OCI-LY7 (cell line): ENCODE measurements at regions not wholly inside any gene's neighbourhood (a gene's known extent, or its start where the extent isn't known, plus 50 kb on each side); places are given as distances from the start of the nearest gene placed in this dataset.

ENCODE experiments used
- BruUV-seq: library from RNA; stranded (reverse); fragments of 400-500 nt; replicated peaks from 2 replicates; lab custom pipeline; 2021; lab: Mats Ljungman, UMichigan
- CTCF ChIA-PET: fragments of 300-600 bp; sonication (Branson Sonifier 250); formaldehyde crosslinking; loops from one replicate; lab custom pipeline; 2022; ENCODE audit warnings: antibody characterized with exemption; ENCODE audit not compliant: unreplicated experiment; lab: Charles Lee
- POLR2A ChIA-PET: fragments of 300-600 bp; sonication (Branson Sonifier 250); formaldehyde crosslinking; loops from one replicate; lab custom pipeline; 2022; ENCODE audit warnings: antibody characterized with exemption; lab: Charles Lee
- DNase-seq: peaks from one replicate; pipeline ENCODE4 v3.0.0-alpha.2; 2015; ENCODE audit warnings: low spot score
- H2AFZ ChIP-seq: fragments of 200-600 bp; sonication (generic), shearing (Covaris generic); 2 replicates; pipeline ENCODE4 v1.6.1; 2014; ENCODE audit warnings: mild to moderate bottlenecking, antibody characterized with exemption, low read length, moderate library complexity
- H3K27ac ChIP-seq: fragments of 200-600 bp; sonication (generic); 2 replicates; pipeline ENCODE4 v1.5.1; 2014; ENCODE audit warnings: mixed run types, low read depth, mild to moderate bottlenecking, moderate library complexity, low read length, inconsistent platforms; ENCODE audit not compliant: poor library complexity, severe bottlenecking
- H3K36me3 ChIP-seq: fragments of 200-600 bp; sonication (generic); 2 replicates; pipeline ENCODE4 v1.6.1; 2014; ENCODE audit warnings: mild to moderate bottlenecking, antibody characterized with exemption, low read length, moderate library complexity, mixed read lengths; ENCODE audit not compliant: insufficient read depth
- H3K4me1 ChIP-seq: fragments of 200-600 bp; sonication (generic); 2 replicates; pipeline ENCODE4 v1.5.1; 2014; ENCODE audit warnings: mild to moderate bottlenecking, low read length; ENCODE audit not compliant: insufficient read depth, poor library complexity, severe bottlenecking
- H3K4me2 ChIP-seq: fragments of 200-600 bp; sonication (generic); 2 replicates; pipeline ENCODE4 v1.6.1; 2014; ENCODE audit warnings: mild to moderate bottlenecking, low read length
- H3K4me3 ChIP-seq: fragments of 200-600 bp; sonication (generic); 2 replicates; pipeline ENCODE4 v1.5.1; 2014; ENCODE audit warnings: mild to moderate bottlenecking, low read depth, low read length; ENCODE audit not compliant: poor library complexity, severe bottlenecking
- H3K79me2 ChIP-seq: fragments of 200-600 bp; sonication (generic); 2 replicates; pipeline ENCODE4 v1.6.1; 2016; ENCODE audit warnings: low read depth, mild to moderate bottlenecking, low read length, moderate library complexity, mixed read lengths; ENCODE audit not compliant: insufficient read depth
- H3K9me2 ChIP-seq: fragments of 200-600 bp; sonication (generic); 2 replicates; pipeline ENCODE4 v1.6.1; 2016; ENCODE audit warnings: mild to moderate bottlenecking, low read length, mixed read lengths; ENCODE audit not compliant: insufficient read depth
- H3K9me3 ChIP-seq: fragments of 200-600 bp; sonication (generic); 2 replicates; pipeline ENCODE4 v1.6.1; 2014; ENCODE audit warnings: mild to moderate bottlenecking, mixed run types, low read length, mixed read lengths
- H4K20me1 ChIP-seq: fragments of 200-600 bp; sonication (generic); 2 replicates; pipeline ENCODE4 v1.6.1; 2014; ENCODE audit warnings: mild to moderate bottlenecking, antibody characterized with exemption, low read length, moderate library complexity, mixed read lengths; ENCODE audit not compliant: insufficient read depth
- CTCF ChIP-seq: fragments of 200-600 bp; sonication (generic); conservative IDR thresholded peaks from 2 replicates; pipeline ENCODE4 v1.5.1; 2014; ENCODE audit warnings: mild to moderate bottlenecking, antibody characterized with exemption, low read length, moderate library complexity, mixed read lengths
- EZH2phosphoT487 ChIP-seq: fragments of 200-600 bp; sonication (generic); IDR thresholded peaks from 2 replicates; pipeline ENCODE4 v1.6.1; 2018; ENCODE audit warnings: low read depth, borderline replicate concordance, mild to moderate bottlenecking, mixed run types, antibody characterized with exemption, low read length, moderate library complexity, mixed read lengths
- intact Hi-C: fragments of 100-400 bp; cut with micrococcal nuclease; formaldehyde crosslinking; loops from one replicate; pipeline ENCODE4 v1.10.0; 2022; ENCODE audit not compliant: unreplicated experiment

GRCh38 chr21:27134516-27134915, 167.6 kb upstream of the ADAMTS5 start:
- DNase-seq, result no peak
- POLR2A ChIA-PET, result interaction anchor here (0.8 kb wide), 1 partner anchor 271 kb away, joined by 4 read pairs; no protein-coding TSS in a partner anchor
- intact Hi-C loops, result no loop called here
- Histone ChIP-seq H3K27ac (no peak overlapping the region), H3K4me2 (no peak overlapping the region), H3K36me3 (no peaks in the 10 kb centered on the region), H3K9me3 (0 out of 2 replicates have a peak, but pooled peaks cover 21% of the 10 kb centered on the region), H2AFZ (no peak overlapping the region), H3K4me3 (no peak overlapping the region), H3K79me2 (no peaks in the 10 kb centered on the region), H3K4me1 (no peaks in the 10 kb centered on the region), H3K9me2 (no peaks in the 10 kb centered on the region), H4K20me1 (no peaks in the 10 kb centered on the region)
- no TSS peak for BruUV-seq
- TF ChIP-seq EZH2phosphoT487 (no peak), CTCF (no peak)
- CTCF ChIA-PET, result no interaction called here

GRCh38 chr21:27132266-27132665, 165.4 kb upstream of the ADAMTS5 start:
- TF ChIP-seq EZH2phosphoT487 (no peak), CTCF (no peak)
- Histone ChIP-seq H3K9me3 (0 out of 2 replicates have a peak, but pooled peaks cover 18% of the 10 kb centered on the region), H3K36me3 (no peaks in the 10 kb centered on the region), H4K20me1 (no peaks in the 10 kb centered on the region), H3K4me2 (no peak overlapping the region), H3K79me2 (no peaks in the 10 kb centered on the region), H3K27ac (no peak overlapping the region), H3K4me3 (no peak overlapping the region), H2AFZ (no peak overlapping the region), H3K9me2 (no peaks in the 10 kb centered on the region), H3K4me1 (no peaks in the 10 kb centered on the region)
- POLR2A ChIA-PET, result no interaction called here
- DNase-seq, result no peak
- CTCF ChIA-PET, result no interaction called here
- intact Hi-C loops, result no loop called here
- BruUV-seq, result no TSS peak

- no peak overlapping the region for H3K27ac ChIP-seq
- intact Hi-C loops, result no loop called here
- H3K4me2 ChIP-seq, result no peak overlapping the region
- BruUV-seq, result no TSS peak
- H3K4me3 ChIP-seq, result no peak overlapping the region
- H3K4me1 ChIP-seq, result no peaks in the 10 kb centered on the region
- H4K20me1 ChIP-seq, result no peaks in the 10 kb centered on the region
- TF ChIP-seq EZH2phosphoT487 (no peak), CTCF (no peak)
- DNase-seq, result no peak
- no peaks in the 10 kb centered on the region for H3K79me2 ChIP-seq
- H3K9me3 ChIP-seq, result 0 out of 2 replicates have a peak, but pooled peaks cover 14% of the 10 kb centered on the region
- no peaks in the 10 kb centered on the region for H3K9me2 ChIP-seq
- H3K36me3 ChIP-seq, result no peaks in the 10 kb centered on the region
- H2AFZ ChIP-seq, result no peak overlapping the region
- POLR2A ChIA-PET, result no interaction called here
- CTCF ChIA-PET, result no interaction called here
These were observed 163.3 kb upstream of the ADAMTS5 start for GRCh38 chr21:27130154-27130553.
